ENCODE measurements at regions not wholly inside any gene's neighbourhood (a gene's known extent, or its start where the extent isn't known, plus 50 kb on each side); places are given as distances from the start of the nearest gene placed in this dataset.

DNA sequence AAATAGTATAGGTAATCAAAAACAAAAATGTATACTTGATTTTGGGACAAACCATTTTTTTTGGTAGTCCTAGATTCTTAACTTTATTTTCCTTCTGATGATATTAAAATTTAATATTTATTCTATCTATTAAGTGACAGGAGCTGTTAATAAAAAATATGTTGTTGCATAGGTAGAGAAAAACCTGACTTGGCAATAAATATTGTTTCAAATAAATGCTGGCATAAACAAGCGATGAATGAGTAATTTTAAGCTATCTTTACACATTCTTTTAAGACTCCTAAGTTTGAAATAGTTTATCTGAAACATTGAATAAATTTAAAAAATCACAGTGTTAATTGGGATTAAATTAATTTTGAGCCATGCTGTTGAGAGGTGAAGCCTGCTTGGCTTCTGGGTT is 114.6 kb downstream of the GC start:
- TF ChIP-seq, protein P1, sequence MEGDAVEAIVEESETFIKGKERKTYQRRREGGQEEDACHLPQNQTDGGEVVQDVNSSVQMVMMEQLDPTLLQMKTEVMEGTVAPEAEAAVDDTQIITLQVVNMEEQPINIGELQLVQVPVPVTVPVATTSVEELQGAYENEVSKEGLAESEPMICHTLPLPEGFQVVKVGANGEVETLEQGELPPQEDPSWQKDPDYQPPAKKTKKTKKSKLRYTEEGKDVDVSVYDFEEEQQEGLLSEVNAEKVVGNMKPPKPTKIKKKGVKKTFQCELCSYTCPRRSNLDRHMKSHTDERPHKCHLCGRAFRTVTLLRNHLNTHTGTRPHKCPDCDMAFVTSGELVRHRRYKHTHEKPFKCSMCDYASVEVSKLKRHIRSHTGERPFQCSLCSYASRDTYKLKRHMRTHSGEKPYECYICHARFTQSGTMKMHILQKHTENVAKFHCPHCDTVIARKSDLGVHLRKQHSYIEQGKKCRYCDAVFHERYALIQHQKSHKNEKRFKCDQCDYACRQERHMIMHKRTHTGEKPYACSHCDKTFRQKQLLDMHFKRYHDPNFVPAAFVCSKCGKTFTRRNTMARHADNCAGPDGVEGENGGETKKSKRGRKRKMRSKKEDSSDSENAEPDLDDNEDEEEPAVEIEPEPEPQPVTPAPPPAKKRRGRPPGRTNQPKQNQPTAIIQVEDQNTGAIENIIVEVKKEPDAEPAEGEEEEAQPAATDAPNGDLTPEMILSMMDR (IDR thresholded peaks at IDR 0.05) = no peak
- no peak for TF ChIP-seq POLR2A (IDR thresholded peaks at IDR 0.05)
